KMS-11 (cell line): ENCODE measurements at regions not wholly inside any gene's neighbourhood (a gene's known extent, or its start where the extent isn't known, plus 50 kb on each side); places are given as distances from the start of the nearest gene placed in this dataset.

Source experiments
- H2AFZ ChIP-seq: fragments of 200-600 bp; sonication (generic); 2 replicates; pipeline ENCODE4 v1.6.1; 2016; ENCODE audit warnings: antibody characterized with exemption, mixed run types, low read depth
- H3K27ac ChIP-seq: fragments of 200-600 bp; sonication (generic); 2 replicates; pipeline ENCODE4 v1.6.1; 2016; ENCODE audit warnings: mild to moderate bottlenecking, mixed run types
- H3K27me3 ChIP-seq: fragments of 200-600 bp; sonication (generic); 2 replicates; pipeline ENCODE4 v1.6.1; 2017; ENCODE audit warnings: mild to moderate bottlenecking, low read depth, mixed run types, moderate library complexity; ENCODE audit not compliant: insufficient read depth
- H3K36me3 ChIP-seq: fragments of 200-600 bp; sonication (generic); 2 replicates; pipeline ENCODE4 v1.6.1; 2017; ENCODE audit warnings: mild to moderate bottlenecking, mixed run types; ENCODE audit not compliant: insufficient read depth
- H3K4me1 ChIP-seq: fragments of 200-600 bp; sonication (generic); 2 replicates; pipeline ENCODE4 v1.6.1; 2016; ENCODE audit warnings: mild to moderate bottlenecking, low read depth, mixed run types; ENCODE audit not compliant: poor library complexity, severe bottlenecking
- H3K4me2 ChIP-seq: fragments of 200-600 bp; sonication (generic); 2 replicates; pipeline ENCODE4 v1.7.0; 2016; ENCODE audit warnings: mild to moderate bottlenecking, mixed run types
- H3K4me3 ChIP-seq: fragments of 200-600 bp; sonication (generic); IDR thresholded peaks from 2 replicates; pipeline ENCODE4 v1.6.1; 2017; ENCODE audit warnings: low read depth, low read length, mixed read lengths; ENCODE audit not compliant: insufficient read depth
- H3K79me2 ChIP-seq: fragments of 200-600 bp; sonication (generic); 2 replicates; pipeline ENCODE4 v1.6.1; 2016; ENCODE audit warnings: low read depth, mixed run types; ENCODE audit not compliant: insufficient read depth
- H3K9ac ChIP-seq: fragments of 200-600 bp; sonication (generic); 2 replicates; pipeline ENCODE4 v1.6.1; 2016; ENCODE audit warnings: mild to moderate bottlenecking, mixed run types
- H4K20me1 ChIP-seq: fragments of 200-600 bp; sonication (generic); 2 replicates; pipeline ENCODE4 v1.6.1; 2016; ENCODE audit warnings: mild to moderate bottlenecking, mixed run types; ENCODE audit not compliant: insufficient read depth
- TF ChIP-seq, protein P1 (sequence below): fragments of 200-600 bp; sonication (generic); conservative IDR thresholded peaks from 2 replicates; pipeline ENCODE4 v1.6.1; 2017; ENCODE audit warnings: low read depth, mild to moderate bottlenecking, antibody characterized with exemption, low read length, moderate library complexity, mixed read lengths

DNA sequence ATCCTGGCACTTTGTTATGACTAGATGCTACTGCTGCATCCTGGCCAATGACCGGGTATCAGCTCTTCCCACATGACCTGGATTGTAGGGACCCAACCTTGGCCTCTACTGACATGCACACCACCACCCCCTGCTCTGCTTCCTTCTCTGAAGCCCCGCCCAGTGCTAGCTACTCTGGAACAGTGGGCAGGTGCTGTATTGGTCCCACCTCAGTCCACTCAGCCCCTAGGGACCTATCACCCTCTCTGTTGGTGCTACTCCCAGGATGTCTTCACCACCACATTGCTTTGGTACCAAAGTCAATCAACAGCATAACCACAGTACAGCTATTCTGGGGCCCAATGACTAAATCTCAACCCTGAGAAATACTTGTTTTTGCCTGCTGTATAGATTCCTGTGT, 170.2 kb upstream of the PRICKLE2 start:
- Histone ChIP-seq H3K36me3 (no peaks in the 10 kb centered on the region), H3K9ac (no peak overlapping the region), H3K27ac (no peak overlapping the region), H4K20me1 (no peaks in the 10 kb centered on the region), H3K27me3 (no peaks in the 10 kb centered on the region), H3K4me3 (no peak overlapping the region), H2AFZ (no peak overlapping the region), H3K4me2 (no peak overlapping the region), H3K4me1 (no peaks in the 10 kb centered on the region), H3K79me2 (no peaks in the 10 kb centered on the region)
- TF ChIP-seq, protein P1, sequence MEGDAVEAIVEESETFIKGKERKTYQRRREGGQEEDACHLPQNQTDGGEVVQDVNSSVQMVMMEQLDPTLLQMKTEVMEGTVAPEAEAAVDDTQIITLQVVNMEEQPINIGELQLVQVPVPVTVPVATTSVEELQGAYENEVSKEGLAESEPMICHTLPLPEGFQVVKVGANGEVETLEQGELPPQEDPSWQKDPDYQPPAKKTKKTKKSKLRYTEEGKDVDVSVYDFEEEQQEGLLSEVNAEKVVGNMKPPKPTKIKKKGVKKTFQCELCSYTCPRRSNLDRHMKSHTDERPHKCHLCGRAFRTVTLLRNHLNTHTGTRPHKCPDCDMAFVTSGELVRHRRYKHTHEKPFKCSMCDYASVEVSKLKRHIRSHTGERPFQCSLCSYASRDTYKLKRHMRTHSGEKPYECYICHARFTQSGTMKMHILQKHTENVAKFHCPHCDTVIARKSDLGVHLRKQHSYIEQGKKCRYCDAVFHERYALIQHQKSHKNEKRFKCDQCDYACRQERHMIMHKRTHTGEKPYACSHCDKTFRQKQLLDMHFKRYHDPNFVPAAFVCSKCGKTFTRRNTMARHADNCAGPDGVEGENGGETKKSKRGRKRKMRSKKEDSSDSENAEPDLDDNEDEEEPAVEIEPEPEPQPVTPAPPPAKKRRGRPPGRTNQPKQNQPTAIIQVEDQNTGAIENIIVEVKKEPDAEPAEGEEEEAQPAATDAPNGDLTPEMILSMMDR = no peak

DNA sequence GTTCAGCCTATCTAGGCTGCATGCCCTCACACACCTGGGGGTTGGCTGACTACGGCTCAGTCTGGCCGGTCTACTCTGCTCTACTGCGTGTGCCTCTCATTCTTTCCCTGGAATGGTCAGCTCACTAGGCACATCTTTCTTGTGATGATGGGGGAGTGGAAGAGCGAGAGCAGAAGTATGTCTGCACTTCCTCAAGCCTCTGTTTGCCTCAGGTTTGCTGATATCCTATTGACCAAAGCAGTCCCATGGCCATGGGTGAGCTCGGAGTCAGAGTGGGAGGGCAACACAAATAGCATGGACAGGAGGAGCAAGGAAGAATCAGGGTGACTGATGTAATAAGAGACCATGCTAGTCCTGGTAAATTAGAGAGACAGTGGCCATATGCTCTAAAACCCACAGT, 167.9 kb upstream of the PRICKLE2 start:
- H3K4me3 ChIP-seq = no peak overlapping the region
- H3K79me2 ChIP-seq = no peaks in the 10 kb centered on the region
- no peak overlapping the region for H3K4me2 ChIP-seq
- TF ChIP-seq, protein P1 = no peak
- H4K20me1 ChIP-seq = no peaks in the 10 kb centered on the region
- no peaks in the 10 kb centered on the region for H3K27me3 ChIP-seq
- no peaks in the 10 kb centered on the region for H3K4me1 ChIP-seq
- no peak overlapping the region for H3K27ac ChIP-seq
- H3K9ac ChIP-seq = no peak overlapping the region
- H3K36me3 ChIP-seq = no peaks in the 10 kb centered on the region
- H2AFZ ChIP-seq = no peak overlapping the region

DNA sequence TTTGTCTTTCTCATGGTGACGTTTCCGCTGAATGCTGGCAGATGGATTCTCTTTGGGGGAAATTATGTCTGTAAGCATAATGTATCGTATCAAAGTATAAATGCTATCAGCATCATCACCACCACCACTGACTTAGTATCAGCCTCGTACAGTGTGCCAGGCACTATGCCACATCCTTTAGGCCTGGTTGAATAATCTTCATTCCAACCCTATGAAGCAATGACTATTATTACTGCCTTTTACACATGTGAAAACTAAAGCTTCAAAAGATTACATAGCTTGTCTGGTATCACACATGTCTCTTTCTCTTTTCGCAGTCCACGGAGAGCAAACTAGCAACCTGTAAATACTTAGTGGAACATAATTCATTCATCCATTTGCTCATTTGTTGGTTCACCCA, 166.7 kb upstream of the PRICKLE2 start:
- Histone ChIP-seq H2AFZ (no peak overlapping the region), H3K36me3 (no peaks in the 10 kb centered on the region), H3K9ac (no peak overlapping the region), H3K79me2 (no peaks in the 10 kb centered on the region), H3K27me3 (no peaks in the 10 kb centered on the region), H3K4me3 (no peak overlapping the region), H4K20me1 (no peaks in the 10 kb centered on the region), H3K4me1 (no peaks in the 10 kb centered on the region), H3K4me2 (no peak overlapping the region), H3K27ac (no peak overlapping the region)
- TF ChIP-seq, protein P1 = no peak

DNA sequence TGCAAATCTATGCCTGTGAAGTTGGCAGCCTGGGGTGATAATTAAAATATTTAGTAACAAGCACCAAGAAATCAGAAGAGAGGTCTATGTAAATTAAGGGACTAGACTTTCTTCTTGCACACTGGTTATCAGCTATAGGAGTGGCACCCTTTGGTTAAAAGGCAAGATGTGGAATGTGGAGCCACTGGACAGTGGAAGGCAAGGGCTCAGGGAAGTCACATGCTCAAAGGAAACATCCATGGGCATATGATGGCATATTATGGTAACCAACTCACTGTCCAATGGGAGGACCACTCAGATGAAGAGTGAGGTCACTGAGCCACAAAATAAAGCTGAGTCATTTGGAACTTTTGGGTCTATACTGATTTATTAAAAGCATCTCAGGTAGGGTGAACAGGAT, 165.6 kb upstream of the PRICKLE2 start:
- Histone ChIP-seq H3K27me3 (no peaks in the 10 kb centered on the region), H3K27ac (no peak overlapping the region), H3K4me2 (no peak overlapping the region), H3K79me2 (no peaks in the 10 kb centered on the region), H2AFZ (no peak overlapping the region), H4K20me1 (no peaks in the 10 kb centered on the region), H3K9ac (no peak overlapping the region), H3K36me3 (no peaks in the 10 kb centered on the region), H3K4me1 (no peaks in the 10 kb centered on the region), H3K4me3 (no peak overlapping the region)
- TF ChIP-seq, protein P1 = no peak

DNA sequence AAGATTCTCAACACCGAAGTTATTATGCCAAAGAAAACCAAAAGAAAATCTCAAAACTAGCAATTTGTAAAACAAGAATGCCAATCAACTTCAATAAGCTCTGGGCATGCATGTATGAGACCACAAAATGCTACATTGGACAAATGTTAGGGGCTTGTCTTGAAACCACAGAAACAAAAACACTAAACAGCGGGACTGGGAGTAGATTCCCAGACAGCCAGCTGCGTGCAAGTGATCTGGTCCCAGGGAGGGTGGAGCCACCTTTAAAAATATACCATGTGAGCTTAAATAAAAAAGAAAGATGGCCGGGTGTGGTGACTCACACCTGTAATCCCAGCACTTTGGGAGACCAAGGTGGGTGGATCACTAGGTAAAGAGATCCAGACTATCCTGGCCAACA, 163.6 kb upstream of the PRICKLE2 start:
- H2AFZ ChIP-seq = no peak overlapping the region
- no peak overlapping the region for H3K9ac ChIP-seq
- no peaks in the 10 kb centered on the region for H3K4me1 ChIP-seq
- TF ChIP-seq, protein P1 = no peak
- no peaks in the 10 kb centered on the region for H3K36me3 ChIP-seq
- H4K20me1 ChIP-seq = no peaks in the 10 kb centered on the region
- no peaks in the 10 kb centered on the region for H3K27me3 ChIP-seq
- no peaks in the 10 kb centered on the region for H3K79me2 ChIP-seq
- no peak overlapping the region for H3K27ac ChIP-seq
- no peak overlapping the region for H3K4me3 ChIP-seq
- no peak overlapping the region for H3K4me2 ChIP-seq
